Bronchial epithelial cell (primary cell): ENCODE measurements at regions not wholly inside any gene's neighbourhood (a gene's known extent, or its start where the extent isn't known, plus 50 kb on each side); places are given as distances from the start of the nearest gene placed in this dataset.

Source experiments
- DNase-seq: peaks from one replicate; pipeline ENCODE4 v3.0.0-alpha.2; 2010; ENCODE audit warnings: low read depth
- FAIRE-seq: peaks from 2 replicates; lab custom pipeline; 2011; peaks lifted over from hg19 to GRCh38; lab: Jason Lieb, UNC
- H3K27me3 ChIP-seq: 2 replicates; pipeline ENCODE4 v1.5.1; 2011; ENCODE audit warnings: low read length; ENCODE audit not compliant: control insufficient read depth, insufficient read depth
- H3K36me3 ChIP-seq: 2 replicates; pipeline ENCODE4 v1.5.1; 2011; ENCODE audit warnings: low read length; ENCODE audit not compliant: control insufficient read depth, insufficient read depth
- H3K4me3 ChIP-seq: 2 replicates; pipeline ENCODE4 v1.5.1; 2011; ENCODE audit warnings: mild to moderate bottlenecking, low read depth, low read length, control low read depth
- CTCF ChIP-seq: IDR thresholded peaks from 2 replicates; pipeline ENCODE4 v1.5.1; 2011; ENCODE audit warnings: mild to moderate bottlenecking, moderate library complexity, low read length, control low read depth, inconsistent platforms; ENCODE audit not compliant: insufficient read depth, severe bottlenecking

DNA sequence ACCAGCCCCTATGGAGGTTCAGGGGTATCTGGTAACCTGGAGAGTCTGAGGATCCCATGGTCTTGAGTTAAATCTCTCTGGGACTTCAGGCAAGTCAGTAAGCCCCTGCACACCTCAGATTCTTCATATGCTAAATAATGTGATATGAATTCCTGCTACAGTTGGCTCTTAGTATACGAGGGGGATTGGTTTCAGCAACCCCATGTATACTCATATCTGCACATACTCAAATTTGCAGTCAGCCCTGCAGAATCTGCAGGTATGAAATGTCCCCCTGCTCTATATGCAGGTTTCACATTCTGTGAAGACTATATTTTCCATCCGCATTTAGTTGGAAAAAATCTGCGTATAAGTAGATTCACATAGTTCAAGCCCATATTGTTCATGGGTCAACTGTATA, 136.6 kb downstream of the TOMM20 start:
- no peaks in the 10 kb centered on the region for H3K36me3 ChIP-seq
- H3K27me3 ChIP-seq: no peaks in the 10 kb centered on the region
- TF ChIP-seq CTCF: no peak
- no peak for DNase-seq
- H3K4me3 ChIP-seq: no peak overlapping the region
- FAIRE-seq: no peak

DNA sequence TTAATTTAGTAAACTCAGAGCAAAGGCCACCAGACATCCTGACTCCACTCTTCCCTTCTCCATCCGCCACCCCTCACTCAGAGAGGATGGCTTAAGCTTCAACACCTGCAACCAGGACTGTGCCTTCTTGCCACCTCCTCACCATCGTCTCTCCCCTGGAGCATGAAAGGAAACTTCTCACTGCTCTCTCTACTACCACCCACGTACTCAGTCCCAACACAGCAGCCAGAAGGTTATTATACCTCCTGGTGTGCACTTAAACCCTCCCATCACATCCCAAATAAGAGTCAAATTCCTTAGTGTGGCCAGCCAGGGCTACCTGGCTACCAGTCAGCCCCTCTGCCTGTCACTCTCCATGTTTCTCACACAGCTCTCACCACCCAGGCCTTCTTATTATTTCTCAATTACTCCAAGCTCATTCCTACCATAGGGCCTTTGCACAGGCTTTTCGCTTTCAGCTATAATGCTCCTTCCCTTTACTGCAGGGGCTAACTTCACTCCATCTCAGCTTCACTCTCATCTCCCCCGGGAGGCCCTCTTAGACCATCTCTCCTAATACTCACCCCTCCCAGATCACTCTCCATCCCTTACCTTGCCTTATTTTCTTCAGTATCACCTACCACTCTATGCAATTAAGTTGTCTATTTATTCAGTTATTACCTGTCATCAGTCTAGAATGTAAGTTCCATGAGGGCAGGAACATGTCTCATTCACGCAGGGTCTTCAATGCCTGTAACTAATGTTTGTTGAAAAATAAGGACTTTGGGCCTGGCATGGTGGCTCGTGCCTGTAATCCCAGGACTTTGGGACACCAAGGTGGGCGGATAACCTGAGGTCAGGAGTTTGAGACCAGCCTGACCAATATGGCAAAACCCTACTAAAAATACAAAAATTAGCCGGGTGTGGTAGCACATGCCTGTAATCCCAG, 137.5 kb downstream of the TOMM20 start:
- Histone ChIP-seq H3K27me3 (no peaks in the 10 kb centered on the region), H3K4me3 (no peak overlapping the region), H3K36me3 (no peaks in the 10 kb centered on the region)
- TF ChIP-seq CTCF: no peak
- FAIRE-seq (no peak), DNase-seq (no peak)

GRCh38 chr1:234990328-234990675, 138.3 kb downstream of the TOMM20 start:
- Histone ChIP-seq H3K27me3 (no peaks in the 10 kb centered on the region), H3K36me3 (no peaks in the 10 kb centered on the region), H3K4me3 (no peak overlapping the region)
- DNase-seq: no peak
- TF ChIP-seq CTCF: no peak
- no peak for FAIRE-seq

DNA sequence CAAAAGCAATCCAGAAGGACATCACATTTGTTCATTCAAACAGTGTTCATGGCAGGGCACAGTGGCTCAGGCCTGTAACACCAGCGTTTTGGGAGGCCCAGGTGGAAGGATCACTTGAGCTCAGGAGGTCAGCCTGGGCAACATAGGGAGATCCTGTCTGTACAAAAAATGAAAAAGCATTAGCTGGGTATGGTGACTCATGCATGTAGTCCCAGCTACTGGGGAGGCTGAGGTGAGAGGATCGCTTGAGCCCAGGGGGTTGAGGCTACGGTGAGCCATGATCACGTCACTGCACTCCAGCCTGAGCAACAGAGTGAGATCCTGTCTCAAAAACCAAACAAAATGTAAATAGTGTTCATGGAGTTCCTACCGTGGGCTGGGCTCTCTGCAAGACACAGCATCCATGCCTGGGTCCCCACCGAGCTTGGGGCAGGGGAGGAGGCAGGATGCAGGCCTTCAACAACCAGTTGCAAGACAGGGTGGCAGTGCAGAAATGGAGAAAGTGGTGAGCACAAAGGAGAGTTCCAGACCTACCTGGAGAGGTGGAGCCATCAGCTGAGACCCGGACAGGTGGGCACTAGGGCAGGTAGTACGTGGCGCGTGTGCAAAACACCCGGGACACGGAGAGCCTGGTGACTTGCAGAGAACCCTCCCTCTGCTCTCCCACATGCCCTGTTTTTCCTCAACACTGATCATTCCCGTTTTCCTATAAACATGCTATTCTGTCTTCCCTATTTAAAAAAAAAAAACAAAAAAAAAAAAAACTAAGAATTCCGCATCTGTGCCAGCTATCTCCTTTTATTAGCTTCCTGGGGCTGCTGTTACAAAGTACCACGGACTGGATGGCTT, 138.9 kb downstream of the TOMM20 start:
- FAIRE-seq: no peak
- TF ChIP-seq CTCF: no peak
- DNase-seq: no peak
- H3K36me3 ChIP-seq: no peaks in the 10 kb centered on the region
- no peaks in the 10 kb centered on the region for H3K27me3 ChIP-seq
- no peak overlapping the region for H3K4me3 ChIP-seq

DNA sequence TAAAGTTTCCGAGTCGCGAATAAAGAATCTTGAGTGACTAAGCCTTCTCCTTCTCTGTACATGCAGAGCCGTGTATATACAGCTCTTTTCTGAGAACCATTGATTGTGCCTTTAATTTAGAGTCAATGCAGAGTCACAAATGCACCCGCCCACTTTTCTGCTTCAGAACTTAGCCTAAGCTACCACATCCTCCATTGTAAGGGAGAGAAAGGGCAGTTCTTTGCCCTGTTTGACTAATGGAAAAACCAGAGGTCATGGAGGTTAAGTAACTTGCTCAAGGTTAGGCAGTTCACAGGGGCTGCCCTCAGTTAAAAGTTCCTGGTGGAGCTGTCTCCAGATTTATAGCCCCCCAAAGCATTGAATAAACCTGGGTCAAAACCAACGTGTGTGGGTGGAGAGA, 139.6 kb downstream of the TOMM20 start:
- no peak for DNase-seq
- H3K36me3 ChIP-seq: no peaks in the 10 kb centered on the region
- TF ChIP-seq CTCF: no peak
- no peaks in the 10 kb centered on the region for H3K27me3 ChIP-seq
- H3K4me3 ChIP-seq: no peak overlapping the region
- no peak for FAIRE-seq
